ENCODE measurements at regions not wholly inside any gene's neighbourhood (a gene's known extent, or its start where the extent isn't known, plus 50 kb on each side); places are given as distances from the start of the nearest gene placed in this dataset.
"Not testable (repeated sequence)": the region's sequence is repeated elsewhere in the genome, so short reads cannot be mapped to it uniquely, and the experiment has no call there.

GRCh38 chr2:194819367-194819766, 837.7 kb upstream of the SLC39A10 start:
- Histone ChIP-seq H3K4ac (ENCODE audit: low read depth, low read length) (no peak overlapping the region), H3K9me3 (ENCODE audit: insufficient read depth, low read depth, low read length) (no peaks in the 10 kb centered on the region), H3K27me3 (ENCODE audit: insufficient read depth, low read length) (no peaks in the 10 kb centered on the region), H3K79me2 (ENCODE audit: control insufficient read depth, insufficient read depth, low read length, poor library complexity) (no peaks in the 10 kb centered on the region), H3K4me1 (ENCODE audit: control insufficient read depth in 1 of 2, insufficient read depth in 2 of 2, low read length in 2 of 2) (no peaks in the 10 kb centered on the region), H2BK5ac (ENCODE audit: low read depth, low read length, poor library complexity) (no peak overlapping the region), H2AK5ac (ENCODE audit: low read length) (no peak overlapping the region), H3K23ac (ENCODE audit: low read length) (no peak overlapping the region), H3K14ac (ENCODE audit: low read length) (no peak overlapping the region), H4K8ac (ENCODE audit: low read depth, low read length) (no peak overlapping the region), H2AFZ (ENCODE audit: insufficient read depth, low read length, poor library complexity) (no peak overlapping the region), H3K79me1 (ENCODE audit: low read length) (no peaks in the 10 kb centered on the region), H4K12ac (ENCODE audit: low read depth, low read length) (no peak overlapping the region), H3K9ac (ENCODE audit: low read length) (no peak overlapping the region), H2BK12ac (ENCODE audit: low read length) (no peak overlapping the region), H3K36me3 (ENCODE audit: control insufficient read depth in 1 of 2, insufficient read depth in 2 of 2, low read length in 2 of 2) (no peaks in the 10 kb centered on the region), H4K91ac (ENCODE audit: low read depth, low read length) (no peak overlapping the region), H3K4me2 (ENCODE audit: low read length) (no peak overlapping the region), H3K4me3 (ENCODE audit: low read depth, low read length) (no peak overlapping the region), H3K27ac (ENCODE audit: low read depth, low read length) (no peak overlapping the region), H2BK120ac (ENCODE audit: insufficient read depth, low read length, poor library complexity) (no peak overlapping the region), H3K18ac (ENCODE audit: low read length) (no peak overlapping the region)
- no peak for DNase-seq

- Histone ChIP-seq H4K91ac (ENCODE audit: low read depth, low read length) (no peak overlapping the region), H3K4me3 (ENCODE audit: low read depth, low read length) (no peak overlapping the region), H3K4me1 (ENCODE audit: control insufficient read depth in 1 of 2, insufficient read depth in 2 of 2, low read length in 2 of 2) (no peaks in the 10 kb centered on the region), H2BK120ac (ENCODE audit: insufficient read depth, low read length, poor library complexity) (no peak overlapping the region), H3K4me2 (ENCODE audit: low read length) (no peak overlapping the region), H3K9me3 (ENCODE audit: insufficient read depth, low read depth, low read length) (no peaks in the 10 kb centered on the region), H4K8ac (ENCODE audit: low read depth, low read length) (no peak overlapping the region), H3K79me2 (ENCODE audit: control insufficient read depth, insufficient read depth, low read length, poor library complexity) (no peaks in the 10 kb centered on the region), H3K36me3 (ENCODE audit: control insufficient read depth in 1 of 2, insufficient read depth in 2 of 2, low read length in 2 of 2) (no peaks in the 10 kb centered on the region), H3K9ac (ENCODE audit: low read length) (no peak overlapping the region), H4K12ac (ENCODE audit: low read depth, low read length) (no peak overlapping the region), H3K79me1 (ENCODE audit: low read length) (no peaks in the 10 kb centered on the region), H3K27ac (ENCODE audit: low read depth, low read length) (no peak overlapping the region), H2BK12ac (ENCODE audit: low read length) (no peak overlapping the region), H3K4ac (ENCODE audit: low read depth, low read length) (no peak overlapping the region), H2AFZ (ENCODE audit: insufficient read depth, low read length, poor library complexity) (no peak overlapping the region), H2AK5ac (ENCODE audit: low read length) (no peak overlapping the region), H3K14ac (ENCODE audit: low read length) (no peak overlapping the region), H2BK5ac (ENCODE audit: low read depth, low read length, poor library complexity) (no peak overlapping the region), H3K18ac (ENCODE audit: low read length) (no peak overlapping the region), H3K27me3 (ENCODE audit: insufficient read depth, low read length) (no peaks in the 10 kb centered on the region), H3K23ac (ENCODE audit: low read length) (no peak overlapping the region)
- DNase-seq, result no peak
These were observed 841.6 kb upstream of the SLC39A10 start for GRCh38 chr2:194815475-194815874.

DNA sequence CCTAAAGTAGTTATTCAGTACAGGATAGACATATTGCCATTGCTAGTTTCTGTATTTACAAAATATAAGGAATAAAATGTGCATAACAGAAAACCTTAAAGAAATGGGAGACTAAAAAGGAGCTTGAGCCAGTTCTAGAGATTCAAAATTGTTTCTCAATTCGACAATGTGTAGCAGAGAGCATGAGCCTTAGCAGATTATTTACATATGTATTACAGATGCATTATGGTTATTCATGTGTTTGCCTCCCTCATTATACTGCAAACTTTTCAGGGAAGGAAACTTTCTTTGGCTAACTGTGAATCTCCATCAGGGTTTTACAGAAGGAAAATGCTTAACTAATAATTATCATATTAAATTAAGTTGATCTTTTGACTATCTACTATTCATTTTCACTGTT, 854.4 kb upstream of the SLC39A10 start:
- no peak overlapping the region for H4K8ac ChIP-seq (ENCODE audit: low read depth, low read length)
- WGBS (ENCODE audit: extremely low coverage, insufficient coverage, insufficient read length), result no CpG with 5 or more reads among the region's 1 CpG

GRCh38 chr2:194787071-194787470, 870.0 kb upstream of the SLC39A10 start:
- H2BK12ac ChIP-seq (ENCODE audit: low read length); H4K8ac ChIP-seq (ENCODE audit: low read depth, low read length); H2BK120ac ChIP-seq (ENCODE audit: insufficient read depth, low read length, poor library complexity); H3K18ac ChIP-seq (ENCODE audit: low read length); H3K4me1 ChIP-seq (ENCODE audit: control insufficient read depth in 1 of 2, insufficient read depth in 2 of 2, low read length in 2 of 2); H3K4me2 ChIP-seq (ENCODE audit: low read length); H3K79me1 ChIP-seq (ENCODE audit: low read length); H3K27me3 ChIP-seq (ENCODE audit: insufficient read depth, low read length); H3K79me2 ChIP-seq (ENCODE audit: control insufficient read depth, insufficient read depth, low read length, poor library complexity); H3K23ac ChIP-seq (ENCODE audit: low read length); H3K27ac ChIP-seq (ENCODE audit: low read depth, low read length); H2AFZ ChIP-seq (ENCODE audit: insufficient read depth, low read length, poor library complexity); H3K14ac ChIP-seq (ENCODE audit: low read length); DNase-seq; H3K36me3 ChIP-seq (ENCODE audit: control insufficient read depth in 1 of 2, insufficient read depth in 2 of 2, low read length in 2 of 2); H3K9ac ChIP-seq (ENCODE audit: low read length); H3K4ac ChIP-seq (ENCODE audit: low read depth, low read length); H3K9me3 ChIP-seq (ENCODE audit: insufficient read depth, low read depth, low read length); H4K12ac ChIP-seq (ENCODE audit: low read depth, low read length); H4K91ac ChIP-seq (ENCODE audit: low read depth, low read length); H3K4me3 ChIP-seq (ENCODE audit: low read depth, low read length); H2AK5ac ChIP-seq (ENCODE audit: low read length); H2BK5ac ChIP-seq (ENCODE audit: low read depth, low read length, poor library complexity): not testable (repeated sequence)
- no CpG with 5 or more reads among the region's 2 CpGs for WGBS (ENCODE audit: extremely low coverage, insufficient coverage, insufficient read length)

More for the DNA sequence above, 854.4 kb upstream of the SLC39A10 start:
- no peaks in the 10 kb centered on the region for H3K79me1 ChIP-seq (ENCODE audit: low read length)
- no peak overlapping the region for H2BK5ac ChIP-seq (ENCODE audit: low read depth, low read length, poor library complexity)
- no peak overlapping the region for H3K18ac ChIP-seq (ENCODE audit: low read length)
- no peak overlapping the region for H3K4me2 ChIP-seq (ENCODE audit: low read length)
- H3K4ac ChIP-seq (ENCODE audit: low read depth, low read length), result no peak overlapping the region
- no peaks in the 10 kb centered on the region for H3K9me3 ChIP-seq (ENCODE audit: insufficient read depth, low read depth, low read length)
- no peak overlapping the region for H3K14ac ChIP-seq (ENCODE audit: low read length)
- no peak overlapping the region for H3K23ac ChIP-seq (ENCODE audit: low read length)
- no peak overlapping the region for H4K12ac ChIP-seq (ENCODE audit: low read depth, low read length)
- no peak overlapping the region for H2BK12ac ChIP-seq (ENCODE audit: low read length)
- DNase-seq, result no peak
- H2BK120ac ChIP-seq (ENCODE audit: insufficient read depth, low read length, poor library complexity), result no peak overlapping the region
- no peak overlapping the region for H2AK5ac ChIP-seq (ENCODE audit: low read length)
- no peak overlapping the region for H2AFZ ChIP-seq (ENCODE audit: insufficient read depth, low read length, poor library complexity)
- no peaks in the 10 kb centered on the region for H3K4me1 ChIP-seq (ENCODE audit: control insufficient read depth in 1 of 2, insufficient read depth in 2 of 2, low read length in 2 of 2)
- no peaks in the 10 kb centered on the region for H3K79me2 ChIP-seq (ENCODE audit: control insufficient read depth, insufficient read depth, low read length, poor library complexity)
- H3K36me3 ChIP-seq (ENCODE audit: control insufficient read depth in 1 of 2, insufficient read depth in 2 of 2, low read length in 2 of 2), result no peaks in the 10 kb centered on the region
- H3K4me3 ChIP-seq (ENCODE audit: low read depth, low read length), result no peak overlapping the region
- H3K9ac ChIP-seq (ENCODE audit: low read length), result no peak overlapping the region
- H3K27me3 ChIP-seq (ENCODE audit: insufficient read depth, low read length), result no peaks in the 10 kb centered on the region
- no peak overlapping the region for H4K91ac ChIP-seq (ENCODE audit: low read depth, low read length)
- no peak overlapping the region for H3K27ac ChIP-seq (ENCODE audit: low read depth, low read length)

GRCh38 chr2:194771394-194771793, 885.6 kb upstream of the SLC39A10 start:
- H3K23ac ChIP-seq (ENCODE audit: low read length); H3K4ac ChIP-seq (ENCODE audit: low read depth, low read length); H3K79me1 ChIP-seq (ENCODE audit: low read length); H4K12ac ChIP-seq (ENCODE audit: low read depth, low read length); H3K79me2 ChIP-seq (ENCODE audit: control insufficient read depth, insufficient read depth, low read length, poor library complexity); H2BK12ac ChIP-seq (ENCODE audit: low read length); H4K91ac ChIP-seq (ENCODE audit: low read depth, low read length); H3K27ac ChIP-seq (ENCODE audit: low read depth, low read length); DNase-seq; H3K9me3 ChIP-seq (ENCODE audit: insufficient read depth, low read depth, low read length); H2AK5ac ChIP-seq (ENCODE audit: low read length); H3K27me3 ChIP-seq (ENCODE audit: insufficient read depth, low read length); H3K4me3 ChIP-seq (ENCODE audit: low read depth, low read length); H3K9ac ChIP-seq (ENCODE audit: low read length); H3K18ac ChIP-seq (ENCODE audit: low read length); H2BK5ac ChIP-seq (ENCODE audit: low read depth, low read length, poor library complexity); H3K14ac ChIP-seq (ENCODE audit: low read length); H2AFZ ChIP-seq (ENCODE audit: insufficient read depth, low read length, poor library complexity); H3K36me3 ChIP-seq (ENCODE audit: control insufficient read depth in 1 of 2, insufficient read depth in 2 of 2, low read length in 2 of 2); H3K4me1 ChIP-seq (ENCODE audit: control insufficient read depth in 1 of 2, insufficient read depth in 2 of 2, low read length in 2 of 2); H3K4me2 ChIP-seq (ENCODE audit: low read length); H2BK120ac ChIP-seq (ENCODE audit: insufficient read depth, low read length, poor library complexity); H4K8ac ChIP-seq (ENCODE audit: low read depth, low read length): not testable (repeated sequence)
- WGBS (ENCODE audit: extremely low coverage, insufficient coverage, insufficient read length), result no CpG with 5 or more reads among the region's 2 CpGs

Measured in trophoblast cell (in vitro differentiated cells and primary cell).